ENCODE measurements at regions not wholly inside any gene's neighbourhood (a gene's known extent, or its start where the extent isn't known, plus 50 kb on each side); places are given as distances from the start of the nearest gene placed in this dataset.

GRCh38 chr22:47437110-47437509 is 674.7 kb downstream of the TBC1D22A start:
- Histone ChIP-seq H3K27ac (no peak overlapping the region), H3K4me3 (no peak overlapping the region)
- DNase-seq (ENCODE audit: low spot score), result no peak
- TF ChIP-seq, protein P1, sequence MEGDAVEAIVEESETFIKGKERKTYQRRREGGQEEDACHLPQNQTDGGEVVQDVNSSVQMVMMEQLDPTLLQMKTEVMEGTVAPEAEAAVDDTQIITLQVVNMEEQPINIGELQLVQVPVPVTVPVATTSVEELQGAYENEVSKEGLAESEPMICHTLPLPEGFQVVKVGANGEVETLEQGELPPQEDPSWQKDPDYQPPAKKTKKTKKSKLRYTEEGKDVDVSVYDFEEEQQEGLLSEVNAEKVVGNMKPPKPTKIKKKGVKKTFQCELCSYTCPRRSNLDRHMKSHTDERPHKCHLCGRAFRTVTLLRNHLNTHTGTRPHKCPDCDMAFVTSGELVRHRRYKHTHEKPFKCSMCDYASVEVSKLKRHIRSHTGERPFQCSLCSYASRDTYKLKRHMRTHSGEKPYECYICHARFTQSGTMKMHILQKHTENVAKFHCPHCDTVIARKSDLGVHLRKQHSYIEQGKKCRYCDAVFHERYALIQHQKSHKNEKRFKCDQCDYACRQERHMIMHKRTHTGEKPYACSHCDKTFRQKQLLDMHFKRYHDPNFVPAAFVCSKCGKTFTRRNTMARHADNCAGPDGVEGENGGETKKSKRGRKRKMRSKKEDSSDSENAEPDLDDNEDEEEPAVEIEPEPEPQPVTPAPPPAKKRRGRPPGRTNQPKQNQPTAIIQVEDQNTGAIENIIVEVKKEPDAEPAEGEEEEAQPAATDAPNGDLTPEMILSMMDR (IDR thresholded peaks at IDR 0.05), result no peak

DNA sequence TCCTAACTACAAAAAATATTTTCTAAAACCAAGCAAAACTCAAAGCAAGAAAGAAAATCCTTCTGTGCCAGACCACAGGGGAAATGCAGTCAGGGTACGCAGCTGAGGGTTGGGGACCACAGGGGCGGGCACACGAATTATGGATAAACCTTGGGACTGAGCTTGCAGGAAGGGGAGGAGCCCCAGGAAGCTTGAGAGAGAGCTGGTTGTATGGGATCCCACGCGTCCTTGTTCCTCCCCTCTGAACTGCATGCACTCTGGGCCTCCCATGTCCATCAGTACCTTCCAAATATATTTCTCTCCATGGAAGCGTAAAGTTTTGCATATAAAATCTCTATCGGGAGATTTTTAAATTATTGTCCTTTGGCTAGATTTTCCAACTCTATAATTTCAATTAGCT is 673.4 kb downstream of the TBC1D22A start:
- no peak for DNase-seq (ENCODE audit: low spot score)
- TF ChIP-seq, protein P1 (IDR thresholded peaks at IDR 0.05), result no peak
- Histone ChIP-seq H3K4me3 (no peak overlapping the region), H3K27ac (no peak overlapping the region)

DNA sequence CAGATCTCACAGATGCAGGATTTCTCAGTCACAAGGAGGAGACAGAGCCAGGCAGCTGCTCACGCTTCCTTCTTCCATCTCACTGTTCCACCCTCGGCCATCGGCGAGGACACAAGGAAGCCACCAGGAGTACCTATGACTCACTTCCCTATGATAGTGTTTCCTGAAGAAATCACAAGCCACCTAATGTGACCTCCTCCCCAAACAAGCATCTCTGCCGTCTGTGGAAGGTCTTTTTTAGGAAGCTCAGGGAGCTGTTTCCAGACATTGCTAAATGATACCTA is 672.7 kb downstream of the TBC1D22A start:
- DNase-seq (ENCODE audit: low spot score), result no peak
- H3K4me3 ChIP-seq, result no peak overlapping the region
- TF ChIP-seq, protein P1 (IDR thresholded peaks at IDR 0.05), result no peak
- H3K27ac ChIP-seq, result no peak overlapping the region

GRCh38 chr22:47434336-47435203 is 672.1 kb downstream of the TBC1D22A start:
- Histone ChIP-seq H3K27ac (no peak overlapping the region), H3K4me3 (no peak overlapping the region)
- TF ChIP-seq, protein P1 (IDR thresholded peaks at IDR 0.05), result no peak
- DNase-seq (ENCODE audit: low spot score), result no peak

DNA sequence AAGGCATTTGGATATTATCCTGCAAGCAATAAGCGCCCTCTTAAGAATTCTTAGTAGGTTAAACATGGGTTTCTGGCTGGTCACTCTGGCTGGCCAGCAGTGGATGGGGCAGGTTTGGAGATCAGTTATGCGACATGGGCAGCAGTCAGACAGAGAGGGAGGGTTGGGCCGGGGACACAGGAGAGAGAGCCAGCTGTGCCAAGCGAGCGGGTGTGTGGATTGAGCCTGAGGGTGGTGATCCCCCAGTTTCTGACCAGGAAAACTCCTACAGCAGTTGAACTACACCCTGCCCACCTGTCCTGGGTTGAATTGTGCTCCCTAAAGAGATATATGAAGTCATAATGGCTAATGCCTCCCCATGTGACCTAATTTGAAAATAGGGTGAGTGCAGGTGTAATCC is 671.2 kb downstream of the TBC1D22A start:
- DNase-seq (ENCODE audit: low spot score), result peak; percentile 31
- H3K27ac ChIP-seq, result no peak overlapping the region
- TF ChIP-seq, protein P1 (IDR thresholded peaks at IDR 0.05), result no peak

DNA sequence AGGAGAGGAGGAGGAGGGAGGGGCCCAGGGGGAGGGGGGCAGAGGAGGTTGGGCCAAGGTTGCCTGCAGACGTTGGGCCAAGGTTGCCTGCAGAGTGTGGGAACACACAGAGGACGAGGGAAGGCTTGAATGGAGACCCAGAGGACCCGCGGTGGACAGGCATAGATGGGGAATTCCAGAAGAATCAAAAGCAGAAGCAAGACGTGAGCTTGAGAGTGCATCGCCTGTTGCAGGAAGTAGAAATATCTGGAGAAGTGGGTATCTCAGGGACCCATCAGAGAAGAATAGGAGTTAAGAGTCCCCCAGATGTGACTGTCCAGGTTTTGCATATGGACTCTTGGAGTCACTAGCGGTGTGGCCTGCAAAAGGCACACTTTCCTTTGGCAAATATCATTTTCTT is 670.2 kb downstream of the TBC1D22A start:
- Histone ChIP-seq H3K27ac (no peak overlapping the region), H3K4me3 (no peak overlapping the region)
- TF ChIP-seq, protein P1 (IDR thresholded peaks at IDR 0.05), result no peak
- DNase-seq (ENCODE audit: low spot score), result peak; percentile 38

More for the DNA sequence above, 671.2 kb downstream of the TBC1D22A start:
- H3K4me3 ChIP-seq, result no peak overlapping the region
